Embryonic facial prominence (tissue), 1 donor: ENCODE measurements at regions not wholly inside any gene's neighbourhood (a gene's known extent, or its start where the extent isn't known, plus 50 kb on each side); places are given as distances from the start of the nearest gene placed in this dataset.

Source experiments
- DNase-seq: peaks from one replicate; pipeline ENCODE4 v3.0.0-alpha.2; 2016; ENCODE audit errors: extremely low spot score

GRCh38 chr18:4639628-4640310, 184.7 kb upstream of the DLGAP1 start:
- DNase-seq, result no peak

DNA sequence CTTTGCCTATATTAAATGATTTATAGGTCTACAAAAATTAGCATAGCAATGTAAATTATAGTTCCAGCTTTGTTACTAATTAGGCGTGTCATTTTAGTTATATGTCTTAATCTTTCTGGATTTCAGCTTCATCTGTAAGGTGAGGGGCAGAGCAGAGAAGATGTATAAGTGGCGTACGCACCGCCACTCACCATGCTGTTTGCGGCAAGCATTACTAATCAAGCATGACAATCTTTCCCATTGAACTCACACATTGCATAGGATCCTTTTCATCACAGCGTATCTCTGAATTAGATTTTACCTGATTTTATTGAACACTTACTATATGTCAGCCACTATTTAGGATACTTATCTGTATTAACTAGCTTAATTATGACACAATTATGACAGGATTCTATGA, 183.6 kb upstream of the DLGAP1 start:
- no peak for DNase-seq

DNA sequence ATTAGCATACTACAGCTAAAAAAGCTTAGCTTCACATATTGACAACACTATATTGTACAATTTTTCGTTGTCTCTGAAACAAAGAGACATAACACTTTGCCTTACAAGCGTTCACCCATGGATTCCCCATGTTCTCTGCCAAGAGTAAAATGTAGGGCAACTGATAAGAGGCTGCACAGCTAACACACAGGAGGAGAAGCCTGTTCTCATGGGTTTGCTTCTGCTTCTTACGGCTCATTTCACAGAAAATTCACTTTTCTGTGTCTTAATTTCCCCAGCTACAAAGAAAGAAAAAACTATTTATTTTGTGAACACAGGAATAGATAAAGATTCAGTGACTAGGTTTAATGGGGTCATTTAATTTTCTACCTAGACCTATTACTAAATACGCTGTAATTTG, 182.8 kb upstream of the DLGAP1 start:
- no peak for DNase-seq

- no peak for DNase-seq
Observed at GRCh38 chr18:4636967-4637366, 181.9 kb upstream of the DLGAP1 start.

GRCh38 chr18:4631239-4631638, 176.1 kb upstream of the DLGAP1 start:
- no peak for DNase-seq

- DNase-seq, result no peak
Observed at GRCh38 chr18:4605212-4605611, 150.1 kb upstream of the DLGAP1 start.

GRCh38 chr18:4603955-4604354, 148.8 kb upstream of the DLGAP1 start:
- DNase-seq, result no peak

GRCh38 chr18:4599312-4599711, 144.2 kb upstream of the DLGAP1 start:
- DNase-seq, result no peak

- DNase-seq, result no peak
Observed at GRCh38 chr18:4597301-4597700, 142.2 kb upstream of the DLGAP1 start.

GRCh38 chr18:4593895-4594294, 138.8 kb upstream of the DLGAP1 start:
- DNase-seq, result no peak

DNA sequence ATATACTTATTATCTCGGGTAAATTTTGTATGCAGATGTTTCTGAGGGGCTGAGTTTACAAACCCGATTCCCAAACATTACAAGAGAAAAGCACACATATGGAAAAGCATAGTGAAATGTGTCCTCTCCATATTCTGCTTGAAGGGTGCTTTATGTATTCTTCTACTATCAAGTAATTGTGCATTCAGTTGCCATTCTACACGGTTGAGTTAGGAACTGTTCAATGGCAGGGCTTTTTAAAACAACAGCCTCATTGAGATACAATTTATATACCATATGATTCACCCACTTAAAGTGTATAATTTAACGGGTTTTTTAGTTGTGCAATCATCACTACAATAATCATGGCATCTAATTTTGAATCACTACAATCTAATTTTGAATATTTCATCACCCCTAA, 138.4 kb upstream of the DLGAP1 start:
- no peak for DNase-seq

DNA sequence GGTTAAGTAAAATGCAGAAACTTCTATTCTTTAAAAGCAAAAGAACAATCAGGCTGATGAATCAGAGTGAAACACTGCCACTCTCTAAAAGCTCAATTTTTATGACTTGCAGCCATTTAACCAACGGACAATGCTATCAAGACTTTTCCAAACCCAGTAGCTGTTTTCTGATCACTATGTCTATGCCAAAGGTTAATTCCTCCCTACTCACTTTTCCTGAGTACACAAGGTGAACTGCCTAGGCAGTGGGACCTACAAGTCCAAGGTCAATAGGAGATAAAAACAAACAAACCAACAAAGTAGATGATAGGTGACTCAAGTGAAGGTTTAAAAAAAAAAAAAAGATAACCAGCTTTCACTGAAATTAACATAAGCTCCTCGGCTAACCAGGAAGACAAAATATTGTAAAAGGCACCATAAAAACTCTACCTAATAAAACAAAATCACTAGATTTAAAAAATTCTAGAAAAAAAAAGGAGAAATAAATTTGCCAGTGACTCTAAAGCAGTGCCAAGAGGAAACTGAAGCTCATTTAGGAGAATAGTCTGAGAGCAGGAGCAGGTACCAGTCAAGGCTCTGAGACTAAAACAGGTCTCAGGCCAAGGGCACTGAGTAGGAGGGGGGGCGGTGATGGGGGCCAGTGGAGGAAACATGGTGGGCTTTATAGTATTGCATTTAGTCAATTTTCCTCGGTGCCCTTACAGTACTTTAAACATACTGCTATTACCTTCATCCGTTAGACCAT, 134.1 kb upstream of the DLGAP1 start:
- DNase-seq, result no peak

DNA sequence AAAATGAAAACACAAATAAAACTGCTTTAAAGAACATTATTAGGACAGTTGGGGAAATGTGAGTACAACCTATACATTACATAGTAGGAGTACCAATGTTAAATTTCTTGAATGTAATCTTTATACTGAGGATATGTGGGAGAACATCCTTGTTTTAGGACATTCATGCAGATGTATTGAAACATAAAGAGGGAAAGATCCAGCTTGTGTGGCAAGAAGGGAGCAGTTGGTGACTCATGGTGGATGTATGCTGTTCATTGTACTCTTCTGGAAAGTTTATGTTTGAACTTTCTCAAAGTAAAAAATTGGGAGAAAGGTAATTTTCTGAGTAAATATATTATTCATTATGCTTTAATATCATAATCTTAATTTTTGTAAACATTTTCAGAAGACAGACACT, 132.1 kb upstream of the DLGAP1 start:
- DNase-seq, result no peak

- DNase-seq, result no peak
Observed at GRCh38 chr18:4586731-4587130, 131.6 kb upstream of the DLGAP1 start.

DNA sequence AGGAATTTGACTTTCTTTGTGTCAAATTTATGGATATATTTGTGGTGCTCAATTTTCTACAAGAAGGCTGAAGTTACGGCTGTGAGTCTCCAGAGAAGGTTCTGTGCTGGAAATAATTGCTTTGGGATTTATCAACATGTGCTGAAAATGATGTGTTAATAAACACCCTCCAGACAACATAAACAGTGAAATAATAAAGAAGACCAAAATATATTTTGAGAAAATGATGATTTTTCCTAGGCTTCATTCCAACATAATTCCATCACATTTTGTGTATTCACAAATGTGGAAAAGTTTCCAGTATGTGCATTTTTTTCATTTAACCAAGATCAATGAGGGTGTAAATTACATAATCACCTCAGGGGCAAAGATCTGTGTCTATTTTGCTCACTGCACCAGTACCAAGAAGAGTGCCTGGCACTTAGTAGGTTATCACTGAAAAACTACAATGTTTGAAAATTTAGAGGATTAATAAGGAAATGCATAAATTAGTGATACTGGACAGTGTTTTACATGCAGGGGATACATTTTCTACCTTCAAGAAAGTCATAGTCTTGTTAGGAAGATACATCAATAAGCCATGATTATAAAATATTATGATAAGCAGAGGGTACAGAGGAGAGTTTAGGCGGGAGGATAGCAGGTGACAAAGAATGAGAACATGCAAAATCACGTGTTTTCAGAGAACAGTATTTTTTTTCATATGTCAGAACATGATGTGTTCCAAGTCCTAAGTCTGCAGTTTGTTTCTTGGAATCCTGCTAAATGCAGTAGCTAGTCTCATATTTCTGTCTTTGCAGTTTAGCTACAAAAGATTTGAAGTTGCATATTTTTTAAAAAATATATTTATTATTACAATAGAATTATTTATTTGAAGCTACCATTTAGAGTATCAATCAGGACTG, 127.6 kb upstream of the DLGAP1 start:
- no peak for DNase-seq

- no peak for DNase-seq
Observed at GRCh38 chr18:4581966-4582365, 126.9 kb upstream of the DLGAP1 start.

DNA sequence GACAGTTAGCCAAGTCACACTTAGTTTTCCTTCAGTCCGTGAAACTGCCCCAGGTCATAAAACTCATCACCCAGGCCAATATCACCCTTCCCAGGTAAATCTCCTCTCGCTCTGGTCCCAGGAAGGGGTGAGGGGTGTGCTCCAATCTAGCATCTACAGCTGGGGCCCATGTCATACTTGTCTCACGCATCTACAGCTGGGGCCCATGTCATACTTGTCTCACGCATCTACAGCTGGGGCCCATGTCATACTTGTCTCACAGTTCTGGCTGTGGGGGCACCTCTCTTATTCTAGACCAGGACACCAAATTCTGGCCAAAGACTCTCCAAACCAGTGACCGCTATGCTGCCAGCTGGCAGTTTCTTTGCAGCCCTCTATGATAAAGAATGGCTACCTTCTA, 123.3 kb upstream of the DLGAP1 start:
- no peak for DNase-seq

DNA sequence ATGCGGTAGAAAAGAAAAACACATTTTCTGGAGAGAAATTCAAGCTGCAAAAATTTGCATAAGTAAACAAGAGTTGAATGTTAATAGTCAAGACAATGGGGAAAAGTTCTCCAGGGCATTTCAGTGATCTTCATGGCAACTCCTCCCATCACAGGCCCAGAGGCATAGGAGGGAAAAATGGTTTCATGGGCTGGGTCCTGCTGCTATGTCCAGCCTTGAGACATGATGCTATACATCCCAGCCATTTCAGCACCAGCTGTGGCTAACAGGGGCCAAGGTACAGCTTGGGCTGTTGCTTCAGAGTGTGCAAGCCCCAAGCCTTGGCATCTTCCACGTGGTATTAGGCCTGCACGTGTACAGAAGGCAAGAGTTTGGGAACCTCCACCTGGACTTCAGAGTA, 118.6 kb upstream of the DLGAP1 start:
- no peak for DNase-seq

- DNase-seq, result no peak
Observed at GRCh38 chr18:4557502-4557901, 102.4 kb upstream of the DLGAP1 start.

- DNase-seq, result peak; percentile 9
Observed at GRCh38 chr18:4551001-4551360, 95.9 kb upstream of the DLGAP1 start.

GRCh38 chr18:4549164-4549872, 94.2 kb upstream of the DLGAP1 start:
- DNase-seq, result no peak

- DNase-seq, result no peak
Observed at GRCh38 chr18:4547126-4547525, 92.0 kb upstream of the DLGAP1 start.
